Heart left ventricle (tissue), 16 donors: ENCODE measurements at regions not wholly inside any gene's neighbourhood (a gene's known extent, or its start where the extent isn't known, plus 50 kb on each side); places are given as distances from the start of the nearest gene placed in this dataset.

Experiments used
- ATAC-seq, 4 donors: fragments of 200-7000 bp; cut with Tn5 transposase; one replicate each; pipeline ENCODE4 v1.9.1; 2020 to 2022; ENCODE audit warnings: moderate library complexity in 4 of 4, mild to moderate bottlenecking in 3 of 4, moderate number of reproducible peaks in 1 of 4
- DNase-seq, 5 donors: peaks; one replicate each; pipeline ENCODE4 v3.0.0-alpha.2; 2020
- H3K27ac ChIP-seq, 12 donors: fragments of 200-600 bp; sonication (generic) in 4 of 12; one replicate each; pipeline versions ENCODE4 v1.5.0 to v1.8.0; 2016 to 2022; ENCODE audit warnings: mild to moderate bottlenecking in 2 of 12
- H3K27me3 ChIP-seq, 9 donors: fragments of 200-600 bp; sonication (generic) in 2 of 9; one replicate each; pipeline versions ENCODE4 v1.5.1 to v1.8.0; 2016 to 2022; ENCODE audit warnings: mild to moderate bottlenecking in 3 of 9
- H3K36me3 ChIP-seq, 9 donors: fragments of 200-600 bp; sonication (generic) in 2 of 9; one replicate each; pipeline versions ENCODE4 v1.5.0 to v1.8.0; 2018 to 2022; ENCODE audit warnings: mild to moderate bottlenecking in 2 of 9
- H3K4me1 ChIP-seq, 12 donors: fragments of 200-600 bp; sonication (generic) in 4 of 12; one replicate each; pipeline versions ENCODE4 v1.5.0 to v1.8.0; 2016 to 2022; ENCODE audit warnings: mild to moderate bottlenecking in 3 of 12
- H3K4me3 ChIP-seq, 12 donors: fragments of 200-600 bp; sonication (generic) in 4 of 12; one replicate each; pipeline versions ENCODE4 v1.5.0 to v1.8.0; 2017 to 2022; ENCODE audit warnings: mild to moderate bottlenecking in 9 of 12, moderate library complexity in 4 of 12
- H3K9me3 ChIP-seq, 12 donors: fragments of 200-600 bp; sonication (generic) in 4 of 12; one replicate each; pipeline versions ENCODE4 v1.5.0 to v1.8.0; 2016 to 2022; ENCODE audit warnings: mild to moderate bottlenecking in 1 of 12
- POLR2A ChIP-seq, 2 donors: fragments of 450-650 bp; IDR thresholded peaks; one replicate each; pipeline ENCODE4 v1.6.1; 2017; ENCODE audit warnings: antibody characterized with exemption in 2 of 2, mild to moderate bottlenecking in 2 of 2, moderate library complexity in 2 of 2
- WGBS, 4 donors: extraction: QIAGEN DNeasy Blood & Tissue Kit in 2 of 4; methylation state at CpG; one replicate each; pipeline versions ENCODE4 v1.1.5 to v1.1.7; 2013 to 2018; 5-methylcytosine and 5-hydroxymethylcytosine counted together
- intact Hi-C, 10 donors: fragments of 100-400 bp; cut with DNase I; formaldehyde crosslinking; loops; one replicate each; pipeline versions ENCODE4 v1.11.1 to v1.14.2; 2022
- TF ChIP-seq, protein P1 (sequence below), 12 donors: fragments of 200-600 bp; sonication (generic) in 4 of 12; IDR thresholded peaks; one replicate each; pipeline versions ENCODE4 v1.5.0 to v1.8.0; 2018 to 2022; ENCODE audit warnings: antibody characterized with exemption in 12 of 12, mild to moderate bottlenecking in 5 of 12
- donor health status: ischemic (EF 13 %, LVEDD 7.1; RV severe dilation, severe dysfunction).
- donor health status: healthy with polysubstance abuse.
- donor health status: DM: no; HTN: yes; CAD: no.
- donor health status: DM: no; HTN: no; CAD: no.
- donor health status: ischemic (EF 25% LVEDD 6.9; RV normal size, moderate dysfunction).
- donor health status: ischemic (EF 25% LVEDD 5.7; RV mildly dilated, moderate dysfunction).
- donor health status: healthy.
- donor health status: DM: yes; HTN: yes; CAD: no.
- donor health status: ischemic (EF 35%, LVEDD 5.7; RV mildly dilated, moderate dysfunction).
- donor health status: nonischemic (EF 11% LVEDD 7.7; RV severe dilation, severe dysfunction).
- donor health status: DM: yes; HTN: yes; CAD: no.
- donor health status: PGD.
- donor health status: ischemic (EF 29% LVEDD 5.4; RV normal size, mild dysfunction).
- donor health status: nonischemic (EF 23%, LVEDD 6.1; RV moderate dilation, normal function).

DNA sequence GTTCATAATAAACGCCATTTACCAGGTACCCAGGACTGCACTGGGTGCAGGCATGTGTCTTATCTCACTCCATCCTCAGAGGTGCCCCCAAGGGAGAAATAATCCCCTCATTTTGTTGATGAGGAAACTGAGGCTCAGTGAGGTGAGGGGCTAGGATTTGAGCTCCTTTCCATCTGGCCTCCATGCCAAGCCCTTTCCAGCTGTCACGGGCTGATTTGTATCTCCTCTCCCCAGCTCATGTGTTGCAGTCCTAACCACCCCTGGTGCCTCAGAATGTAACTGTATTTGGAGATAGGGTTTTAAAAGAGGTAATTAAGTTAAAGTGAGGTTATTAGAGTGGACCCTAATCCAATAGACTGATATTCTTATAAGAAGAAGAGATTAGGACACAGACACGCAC lies 137.3 kb downstream of the MYCN start:
- Histone ChIP-seq H3K27me3 (no peaks in the 10 kb centered on the region), H3K36me3 (no peaks in the 10 kb centered on the region), H3K4me3 (no peak overlapping the region), H3K9me3 (no peaks in the 10 kb centered on the region), H3K4me1 (no peaks in the 10 kb centered on the region), H3K27ac (no peak overlapping the region)
- ATAC-seq, result no peak
- no peak for DNase-seq
- TF ChIP-seq, protein P1, sequence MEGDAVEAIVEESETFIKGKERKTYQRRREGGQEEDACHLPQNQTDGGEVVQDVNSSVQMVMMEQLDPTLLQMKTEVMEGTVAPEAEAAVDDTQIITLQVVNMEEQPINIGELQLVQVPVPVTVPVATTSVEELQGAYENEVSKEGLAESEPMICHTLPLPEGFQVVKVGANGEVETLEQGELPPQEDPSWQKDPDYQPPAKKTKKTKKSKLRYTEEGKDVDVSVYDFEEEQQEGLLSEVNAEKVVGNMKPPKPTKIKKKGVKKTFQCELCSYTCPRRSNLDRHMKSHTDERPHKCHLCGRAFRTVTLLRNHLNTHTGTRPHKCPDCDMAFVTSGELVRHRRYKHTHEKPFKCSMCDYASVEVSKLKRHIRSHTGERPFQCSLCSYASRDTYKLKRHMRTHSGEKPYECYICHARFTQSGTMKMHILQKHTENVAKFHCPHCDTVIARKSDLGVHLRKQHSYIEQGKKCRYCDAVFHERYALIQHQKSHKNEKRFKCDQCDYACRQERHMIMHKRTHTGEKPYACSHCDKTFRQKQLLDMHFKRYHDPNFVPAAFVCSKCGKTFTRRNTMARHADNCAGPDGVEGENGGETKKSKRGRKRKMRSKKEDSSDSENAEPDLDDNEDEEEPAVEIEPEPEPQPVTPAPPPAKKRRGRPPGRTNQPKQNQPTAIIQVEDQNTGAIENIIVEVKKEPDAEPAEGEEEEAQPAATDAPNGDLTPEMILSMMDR (IDR thresholded peaks at IDR 0.05), result no peak
- TF ChIP-seq POLR2A (IDR thresholded peaks at IDR 0.05), result no peak
- intact Hi-C loops, result no loop called here
- 76 to 92% (median 84%) methylated on average over 3 of the region's 3 CpGs for WGBS, 4 donors

DNA sequence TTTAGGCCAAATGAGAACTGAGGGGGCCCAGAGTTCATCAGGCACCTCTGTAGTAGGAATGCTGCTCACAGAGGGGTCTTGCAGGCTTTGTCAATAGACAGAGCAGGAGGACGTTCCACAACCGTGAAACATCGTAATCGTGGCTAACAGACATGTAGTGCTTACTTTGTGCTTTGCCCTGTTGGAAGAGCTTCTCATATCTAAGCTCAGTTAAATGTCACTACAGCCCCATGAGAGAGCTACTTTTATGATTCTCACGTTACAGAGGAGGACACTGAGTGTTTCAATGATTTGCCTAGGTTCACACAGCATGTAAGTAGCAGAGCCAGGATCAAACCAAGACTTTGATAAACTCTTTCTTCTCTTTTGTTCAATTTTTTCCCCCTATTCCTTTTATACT lies 136.6 kb downstream of the MYCN start:
- H3K4me3 ChIP-seq, result no peak overlapping the region
- H3K27ac ChIP-seq, result no peak overlapping the region
- no peaks in the 10 kb centered on the region for H3K4me1 ChIP-seq
- H3K36me3 ChIP-seq, result no peaks in the 10 kb centered on the region
- H3K9me3 ChIP-seq, result no peaks in the 10 kb centered on the region
- TF ChIP-seq POLR2A (IDR thresholded peaks at IDR 0.05), result no peak
- no peak for DNase-seq
- no peak for ATAC-seq
- 85 to 93% (median 89%) methylated on average over 4 to 5 of the region's 5 CpGs for WGBS, 4 donors
- no peaks in the 10 kb centered on the region for H3K27me3 ChIP-seq
- intact Hi-C loops, result no loop called here

DNA sequence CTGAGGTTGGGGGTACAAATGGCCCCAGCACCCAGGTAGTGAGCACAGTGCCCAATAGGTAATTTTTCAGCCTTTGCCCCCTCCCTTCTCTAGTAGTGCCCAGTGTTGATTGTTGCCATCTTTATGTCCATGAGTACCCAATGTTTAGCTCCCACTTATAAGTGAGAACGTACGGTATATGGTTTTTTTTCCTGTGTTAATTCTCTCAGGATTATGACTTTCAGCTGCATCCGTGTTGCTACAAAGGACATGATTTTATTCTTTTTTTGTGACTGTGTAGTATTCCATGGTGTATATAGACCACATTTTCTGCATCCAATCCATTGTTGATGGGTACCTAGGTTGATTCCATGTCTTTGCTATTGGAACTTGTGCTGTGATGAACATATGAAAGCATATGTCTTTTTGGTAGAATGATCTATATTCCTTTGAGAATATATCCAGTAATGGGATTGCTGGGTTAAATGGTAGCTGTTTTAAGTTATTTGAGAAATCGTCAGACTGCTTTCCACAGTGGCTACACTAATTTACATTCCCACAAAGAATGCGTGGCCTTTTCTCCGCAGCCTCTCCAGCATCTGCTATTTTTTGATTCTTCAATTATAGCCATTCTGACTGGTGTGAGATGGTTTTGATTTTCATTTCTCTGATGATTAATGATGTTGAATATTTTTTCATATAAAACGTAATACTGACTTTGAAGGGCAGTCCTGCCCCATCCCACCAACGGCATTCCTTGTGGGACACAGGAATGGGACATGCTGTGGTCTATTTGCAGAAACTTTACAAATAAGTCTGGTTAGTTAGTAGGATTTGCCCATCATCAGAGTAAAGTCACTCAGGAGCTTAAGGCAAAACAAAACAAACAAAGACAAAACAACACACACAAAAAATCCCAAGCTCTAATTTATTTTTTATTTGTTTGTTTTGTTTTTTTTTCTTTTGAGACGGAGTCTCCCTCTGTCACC lies 135.0 kb downstream of the MYCN start:
- Histone ChIP-seq H3K27me3 (no peaks in the 10 kb centered on the region), H3K36me3 (no peaks in the 10 kb centered on the region), H3K9me3 (no peaks in the 10 kb centered on the region), H3K4me1 (no peaks in the 10 kb centered on the region), H3K27ac (no peak overlapping the region), H3K4me3 (no peak overlapping the region)
- 79 to 89% (median 81%) methylated on average over 9 of the region's 9 CpGs for WGBS, 4 donors
- intact Hi-C loops, result no loop called here
- DNase-seq (no peak), ATAC-seq (no peak)
- TF ChIP-seq, protein P1 (IDR thresholded peaks at IDR 0.05), result no peak
- no peak for TF ChIP-seq POLR2A (IDR thresholded peaks at IDR 0.05)

DNA sequence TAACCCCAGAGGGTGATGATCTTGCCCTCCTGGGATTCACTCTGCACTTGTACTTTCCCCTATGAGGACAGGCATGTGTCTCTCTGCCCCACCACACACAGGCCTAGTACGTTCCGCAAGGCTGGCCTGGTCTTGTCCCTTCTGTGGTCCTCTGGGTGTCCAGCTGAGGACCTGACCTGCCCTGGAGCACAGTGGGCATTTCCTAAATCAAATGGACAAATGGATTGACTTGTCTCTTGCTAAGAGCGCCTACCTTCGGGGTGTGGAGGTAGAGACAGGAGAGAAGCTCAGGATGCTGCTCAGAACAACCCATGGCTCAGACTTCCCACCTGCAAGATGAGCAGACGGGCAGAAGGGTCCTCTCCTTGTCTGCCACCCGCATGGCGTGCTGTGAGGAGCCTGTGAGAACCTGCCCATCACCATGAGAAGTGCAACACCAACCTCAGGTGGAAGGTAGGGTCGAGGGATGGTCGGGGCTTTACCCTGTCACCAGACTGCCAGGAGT lies 133.6 kb downstream of the MYCN start:
- TF ChIP-seq POLR2A (IDR thresholded peaks at IDR 0.05), result no peak
- TF ChIP-seq, protein P1 (IDR thresholded peaks at IDR 0.05), result no peak
- ATAC-seq (no peak), DNase-seq (no peak)
- Histone ChIP-seq H3K9me3 (no peaks in the 10 kb centered on the region), H3K36me3 (no peaks in the 10 kb centered on the region), H3K27me3 (no peaks in the 10 kb centered on the region), H3K4me1 (no peaks in the 10 kb centered on the region), H3K4me3 (no peak overlapping the region), H3K27ac (no peak overlapping the region)
- WGBS, 4 donors, result 91 to 96% (median 93%) methylated on average over 9 of the region's 9 CpGs
- intact Hi-C loops, result no loop called here
